ENCODE measurements at regions not wholly inside any gene's neighbourhood (a gene's known extent, or its start where the extent isn't known, plus 50 kb on each side); places are given as distances from the start of the nearest gene placed in this dataset.
"Not testable (repeated sequence)": the region's sequence is repeated elsewhere in the genome, so short reads cannot be mapped to it uniquely, and the experiment has no call there.

GRCh38 chr2:210961249-210961648 is 404.9 kb downstream of the CPS1 start:
- no peak for DNase-seq (ENCODE audit: low spot score)

- no peak for DNase-seq (ENCODE audit: low spot score)
Measured at GRCh38 chr2:210963386-210963785, 407.0 kb downstream of the CPS1 start.

GRCh38 chr2:210964141-210964764 is 407.9 kb downstream of the CPS1 start:
- no peak for DNase-seq (ENCODE audit: low spot score)

- DNase-seq (ENCODE audit: low spot score) = no peak
Measured at GRCh38 chr2:210965472-210965871, 409.1 kb downstream of the CPS1 start.

GRCh38 chr2:210966330-210966729 is 409.9 kb downstream of the CPS1 start:
- no peak for DNase-seq (ENCODE audit: low spot score)

- DNase-seq (ENCODE audit: low spot score) = no peak
Measured at GRCh38 chr2:210971431-210971830, 415.0 kb downstream of the CPS1 start.

- DNase-seq (ENCODE audit: low spot score) = not testable (repeated sequence)
Measured at GRCh38 chr2:210986806-210987205, 430.4 kb downstream of the CPS1 start.

GRCh38 chr2:210991107-210991506 is 434.7 kb downstream of the CPS1 start:
- DNase-seq (ENCODE audit: low spot score) = no peak

- DNase-seq (ENCODE audit: low spot score) = no peak
Measured at GRCh38 chr2:210994104-210994503, 437.7 kb downstream of the CPS1 start.

- DNase-seq (ENCODE audit: low spot score) = no peak
Measured at GRCh38 chr2:210997373-210997772, 441.0 kb downstream of the CPS1 start.

- no peak for DNase-seq (ENCODE audit: low spot score)
Measured at GRCh38 chr2:210998334-210998733, 441.9 kb downstream of the CPS1 start.

GRCh38 chr2:211014376-211014775 is 458.0 kb downstream of the CPS1 start:
- DNase-seq (ENCODE audit: low spot score) = no peak

GRCh38 chr2:211014906-211015305 is 458.5 kb downstream of the CPS1 start:
- DNase-seq (ENCODE audit: low spot score) = no peak

- DNase-seq (ENCODE audit: low spot score) = not testable (repeated sequence)
Measured at GRCh38 chr2:211025089-211025488, 468.7 kb downstream of the CPS1 start.

GRCh38 chr2:211026109-211026508 is 469.7 kb downstream of the CPS1 start:
- DNase-seq (ENCODE audit: low spot score) = no peak

- no peak for DNase-seq (ENCODE audit: low spot score)
Measured at GRCh38 chr2:211027976-211028375, 471.6 kb downstream of the CPS1 start.

GRCh38 chr2:211033765-211034164 is 477.4 kb downstream of the CPS1 start:
- peak; percentile 24 for DNase-seq (ENCODE audit: low spot score)

GRCh38 chr2:211035548-211036185 is 479.3 kb downstream of the CPS1 start:
- peak; percentile 70 for DNase-seq (ENCODE audit: low spot score)

- no peak for DNase-seq (ENCODE audit: low spot score)
Measured at GRCh38 chr2:211045025-211045424, 488.6 kb downstream of the CPS1 start.

- no peak for DNase-seq (ENCODE audit: low spot score)
Measured at GRCh38 chr2:211049321-211050018, 493.1 kb downstream of the CPS1 start.

- no peak for DNase-seq (ENCODE audit: low spot score)
Measured at GRCh38 chr2:211055438-211055837, 499.0 kb downstream of the CPS1 start.

- no peak for DNase-seq (ENCODE audit: low spot score)
Measured at GRCh38 chr2:211061612-211062296, 505.4 kb downstream of the CPS1 start.

- DNase-seq (ENCODE audit: low spot score) = no peak
Measured at GRCh38 chr2:211062297-211062612, 505.9 kb downstream of the CPS1 start.

All from globus pallidus (tissue), 1 donor.